ENCODE measurements at regions not wholly inside any gene's neighbourhood (a gene's known extent, or its start where the extent isn't known, plus 50 kb on each side); places are given as distances from the start of the nearest gene placed in this dataset.

GRCh38 chr18:78659057-78659456, 320.6 kb upstream of the SALL3 start:
- H3K4me3 ChIP-seq (replicated peaks; ENCODE audit: low read depth, low read length) = no peak overlapping the region
- DNase-seq (ENCODE audit: low read depth) = no peak
- TF ChIP-seq CTCF (IDR thresholded peaks at IDR 0.05; ENCODE audit: low read length, missing control alignments) = no peak

- no peak for DNase-seq (ENCODE audit: low read depth)
- no peak for TF ChIP-seq CTCF (IDR thresholded peaks at IDR 0.05; ENCODE audit: low read length, missing control alignments)
- no peak overlapping the region for H3K4me3 ChIP-seq (replicated peaks; ENCODE audit: low read depth, low read length)
Measured at GRCh38 chr18:78659748-78660147, 319.9 kb upstream of the SALL3 start.

GRCh38 chr18:78660311-78660710, 319.3 kb upstream of the SALL3 start:
- TF ChIP-seq CTCF (IDR thresholded peaks at IDR 0.05; ENCODE audit: low read length, missing control alignments) = no peak
- H3K4me3 ChIP-seq (replicated peaks; ENCODE audit: low read depth, low read length) = no peak overlapping the region
- DNase-seq (ENCODE audit: low read depth) = no peak

GRCh38 chr18:78661316-78661715, 318.3 kb upstream of the SALL3 start:
- no peak for TF ChIP-seq CTCF (IDR thresholded peaks at IDR 0.05; ENCODE audit: low read length, missing control alignments)
- H3K4me3 ChIP-seq (replicated peaks; ENCODE audit: low read depth, low read length) = no peak overlapping the region
- DNase-seq (ENCODE audit: low read depth) = no peak

GRCh38 chr18:78662879-78663278, 316.7 kb upstream of the SALL3 start:
- no peak for TF ChIP-seq CTCF (IDR thresholded peaks at IDR 0.05; ENCODE audit: low read length, missing control alignments)
- DNase-seq (ENCODE audit: low read depth) = no peak
- no peak overlapping the region for H3K4me3 ChIP-seq (replicated peaks; ENCODE audit: low read depth, low read length)

GRCh38 chr18:78664048-78664447, 315.6 kb upstream of the SALL3 start:
- no peak overlapping the region for H3K4me3 ChIP-seq (replicated peaks; ENCODE audit: low read depth, low read length)
- no peak for DNase-seq (ENCODE audit: low read depth)

More at GRCh38 chr18:78664048-78664447, 315.6 kb upstream of the SALL3 start:
- no peak for TF ChIP-seq CTCF (IDR thresholded peaks at IDR 0.05; ENCODE audit: low read length, missing control alignments)

Data from fibroblast of pulmonary artery (primary cell).